Neural progenitor cell (in vitro differentiated cells): ENCODE measurements at regions not wholly inside any gene's neighbourhood (a gene's known extent, or its start where the extent isn't known, plus 50 kb on each side); places are given as distances from the start of the nearest gene placed in this dataset.
A peak's percentile ranks its signal among the peaks of the same experiment; 100 is the strongest.

Experiments
- DNase-seq: peaks from one replicate; pipeline ENCODE4 v3.0.0-alpha.2; 2016; ENCODE audit warnings: low spot score
- H2AFZ ChIP-seq: fragments of 200-600 bp; sonication (generic); replicated peaks from 2 replicates; pipeline ENCODE4 v1.6.1; 2016; ENCODE audit warnings: antibody characterized with exemption
- H3F3A ChIP-seq: fragments of 200-600 bp; sonication (generic); 2 replicates; pipeline ENCODE4 v1.6.1; 2016; ENCODE audit warnings: antibody characterized with exemption, low read depth
- H3K27ac ChIP-seq: fragments of 200-600 bp; sonication (generic); 2 replicates; pipeline ENCODE4 v1.5.1; 2016; ENCODE audit warnings: mild to moderate bottlenecking
- H3K27me3 ChIP-seq: fragments of 200-600 bp; sonication (generic); 2 replicates; pipeline ENCODE4 v1.6.1; 2016; ENCODE audit warnings: mild to moderate bottlenecking, moderate library complexity
- H3K36me3 ChIP-seq: fragments of 200-600 bp; sonication (generic); 2 replicates; pipeline ENCODE4 v1.5.1; 2016
- H3K4me1 ChIP-seq: fragments of 200-600 bp; sonication (generic); 2 replicates; pipeline ENCODE4 v1.6.1; 2016; ENCODE audit warnings: mixed run types
- H3K4me2 ChIP-seq: fragments of 200-600 bp; sonication (generic); 2 replicates; pipeline ENCODE4 v1.6.1; 2016
- H3K4me3 ChIP-seq: fragments of 200-600 bp; sonication (generic); 2 replicates; pipeline ENCODE4 v1.5.1; 2016
- H3K79me2 ChIP-seq: fragments of 200-600 bp; sonication (generic); 2 replicates; pipeline ENCODE4 v1.6.1; 2016; ENCODE audit warnings: low read depth
- H3K9ac ChIP-seq: fragments of 200-600 bp; sonication (generic); 2 replicates; pipeline ENCODE4 v1.6.1; 2016
- H3K9me3 ChIP-seq: fragments of 200-600 bp; sonication (generic); 2 replicates; pipeline ENCODE4 v1.5.1; 2016; ENCODE audit warnings: low read depth
- H4K20me1 ChIP-seq: fragments of 200-600 bp; sonication (generic); 2 replicates; pipeline ENCODE4 v1.6.1; 2016; ENCODE audit warnings: low read depth
- H3K27ac Mint-ChIP-seq: 3 replicates; pipeline ENCODE4 v1.8.0; 2021; ENCODE audit warnings: mixed read lengths
- H3K27me3 Mint-ChIP-seq: 2 replicates; pipeline ENCODE4 v1.8.0; 2022; ENCODE audit warnings: low read depth, mild to moderate bottlenecking, inconsistent platforms, moderate library complexity, mixed read lengths; ENCODE audit not compliant: insufficient read depth
- H3K36me3 Mint-ChIP-seq: 3 replicates; pipeline ENCODE4 v1.8.0; 2021; ENCODE audit warnings: mixed read lengths
- H3K4me1 Mint-ChIP-seq: 3 replicates; pipeline ENCODE4 v1.8.0; 2021; ENCODE audit warnings: mixed read lengths
- H3K4me3 Mint-ChIP-seq: 3 replicates; pipeline ENCODE4 v1.8.0; 2021; ENCODE audit warnings: mild to moderate bottlenecking, moderate library complexity, mixed read lengths
- H3K9me3 Mint-ChIP-seq: 3 replicates; pipeline ENCODE4 v1.8.0; 2020; ENCODE audit warnings: mixed read lengths
- CTCF ChIP-seq: fragments of 200-600 bp; sonication (generic); IDR thresholded peaks from 2 replicates; pipeline ENCODE4 v1.5.1; 2017; ENCODE audit warnings: antibody characterized with exemption, mild to moderate bottlenecking
- EZH2 ChIP-seq: fragments of 200-600 bp; sonication (generic); IDR thresholded peaks from 2 replicates; pipeline ENCODE4 v1.6.1; 2017; ENCODE audit warnings: antibody characterized with exemption, mild to moderate bottlenecking, moderate library complexity
- EZH2phosphoT487 ChIP-seq: fragments of 200-600 bp; sonication (generic); IDR thresholded peaks from 2 replicates; pipeline ENCODE4 v1.6.1; 2017; ENCODE audit warnings: antibody characterized with exemption

DNA sequence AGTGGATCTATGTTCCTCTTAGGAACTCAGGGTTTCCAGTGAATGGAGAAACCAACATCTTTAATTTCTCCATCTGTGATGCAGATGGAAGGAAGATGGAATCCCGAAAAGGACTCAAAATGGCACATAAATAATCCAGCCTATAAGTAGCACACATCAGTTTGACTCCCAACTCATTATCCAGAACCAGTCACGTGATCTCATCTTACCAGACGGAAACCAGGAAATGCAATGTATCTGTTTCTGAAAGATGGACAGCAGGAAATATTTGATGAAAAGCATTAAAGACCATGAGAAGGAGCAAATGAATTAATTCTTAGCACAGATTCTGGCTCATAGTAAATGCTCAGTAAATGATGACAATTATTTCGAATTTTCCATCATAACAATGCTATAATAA lies 443.1 kb upstream of the FMR1 start:
- H3K9me3 ChIP-seq, result no peaks in the 10 kb centered on the region
- no peak overlapping the region for H3K4me3 ChIP-seq
- Mint-ChIP-seq H3K4me3 (no peak overlapping the region), H3K36me3 (no peaks in the 10 kb centered on the region), H3K27ac (no peak overlapping the region), H3K27me3 (peaks cover 3% of the 10 kb centered on the region), H3K9me3 (no peaks in the 10 kb centered on the region), H3K4me1 (no peaks in the 10 kb centered on the region)
- no peak overlapping the region for H3K27ac ChIP-seq
- no peaks in the 10 kb centered on the region for H3K4me1 ChIP-seq
- no peaks in the 10 kb centered on the region for H3K27me3 ChIP-seq
- H3K4me2 ChIP-seq, result no peak overlapping the region
- H3K36me3 ChIP-seq, result no peaks in the 10 kb centered on the region
- no peaks in the 10 kb centered on the region for H3K79me2 ChIP-seq
- H2AFZ ChIP-seq, result no peak overlapping the region
- no peak overlapping the region for H3K9ac ChIP-seq
- TF ChIP-seq CTCF (no peak), EZH2 (no peak), EZH2phosphoT487 (no peak)
- H3F3A ChIP-seq, result no peaks in the 10 kb centered on the region
- DNase-seq, result no peak
- no peaks in the 10 kb centered on the region for H4K20me1 ChIP-seq

- no peak overlapping the region for H3K4me2 ChIP-seq
- Mint-ChIP-seq H3K27ac (no peak overlapping the region), H3K27me3 (no peaks in the 10 kb centered on the region), H3K36me3 (no peaks in the 10 kb centered on the region), H3K9me3 (no peaks in the 10 kb centered on the region), H3K4me1 (no peaks in the 10 kb centered on the region), H3K4me3 (no peak overlapping the region)
- no peak overlapping the region for H3K9ac ChIP-seq
- no peaks in the 10 kb centered on the region for H3K4me1 ChIP-seq
- H3F3A ChIP-seq, result no peaks in the 10 kb centered on the region
- peak; percentile 50 for DNase-seq
- H3K27me3 ChIP-seq, result no peaks in the 10 kb centered on the region
- no peak overlapping the region for H2AFZ ChIP-seq
- no peak overlapping the region for H3K4me3 ChIP-seq
- H3K9me3 ChIP-seq, result no peaks in the 10 kb centered on the region
- H3K79me2 ChIP-seq, result no peaks in the 10 kb centered on the region
- H4K20me1 ChIP-seq, result no peaks in the 10 kb centered on the region
- H3K36me3 ChIP-seq, result no peaks in the 10 kb centered on the region
- no peak overlapping the region for H3K27ac ChIP-seq
- TF ChIP-seq EZH2 (no peak), EZH2phosphoT487 (no peak), CTCF (peak; percentile 55)
These were observed 435.7 kb upstream of the FMR1 start for GRCh38 chrX:147476008-147476407.

- Histone ChIP-seq H3K9ac (no peak overlapping the region), H3K36me3 (no peaks in the 10 kb centered on the region), H3K9me3 (no peaks in the 10 kb centered on the region), H3K27me3 (no peaks in the 10 kb centered on the region), H3F3A (no peaks in the 10 kb centered on the region), H3K4me3 (no peak overlapping the region), H3K79me2 (no peaks in the 10 kb centered on the region), H3K27ac (no peak overlapping the region), H2AFZ (no peak overlapping the region), H4K20me1 (no peaks in the 10 kb centered on the region), H3K4me1 (no peaks in the 10 kb centered on the region), H3K4me2 (no peak overlapping the region)
- no peak for DNase-seq
- H3K27ac Mint-ChIP-seq, result no peak overlapping the region
- H3K4me1 Mint-ChIP-seq, result no peaks in the 10 kb centered on the region
- no peak for TF ChIP-seq EZH2phosphoT487
- TF ChIP-seq EZH2, result no peak
- no peak for TF ChIP-seq CTCF
- no peak overlapping the region for H3K4me3 Mint-ChIP-seq
- no peaks in the 10 kb centered on the region for H3K36me3 Mint-ChIP-seq
- H3K27me3 Mint-ChIP-seq, result no peaks in the 10 kb centered on the region
- no peaks in the 10 kb centered on the region for H3K9me3 Mint-ChIP-seq
These were observed 432.8 kb upstream of the FMR1 start for GRCh38 chrX:147478899-147479298.

DNA sequence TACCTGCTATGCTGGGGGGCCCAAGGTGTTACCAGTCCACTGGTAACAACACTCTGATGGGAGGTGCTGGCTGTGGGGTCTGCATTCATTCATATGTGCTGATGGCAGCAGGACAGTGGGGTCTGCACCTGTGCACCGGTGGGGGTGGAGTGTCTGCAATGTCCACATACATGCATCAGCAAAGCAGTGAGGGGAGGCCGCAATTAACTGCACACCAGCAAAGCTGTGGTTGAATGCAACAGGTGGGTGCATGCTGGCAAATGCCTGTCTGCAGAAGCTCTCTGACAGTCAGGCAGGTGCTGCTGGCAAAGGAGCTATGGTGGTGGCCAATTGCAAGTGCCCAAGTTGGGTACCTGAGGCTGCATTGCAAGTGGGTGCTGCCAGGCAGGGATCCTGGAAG lies 426.5 kb upstream of the FMR1 start:
- H3K9me3 ChIP-seq, result peaks cover 5% of the 10 kb centered on the region
- H3F3A ChIP-seq, result no peaks in the 10 kb centered on the region
- no peaks in the 10 kb centered on the region for H3K27me3 ChIP-seq
- no peak overlapping the region for H2AFZ ChIP-seq
- H3K9ac ChIP-seq, result no peak overlapping the region
- H3K4me1 Mint-ChIP-seq, result no peaks in the 10 kb centered on the region
- no peaks in the 10 kb centered on the region for H3K36me3 Mint-ChIP-seq
- no peaks in the 10 kb centered on the region for H4K20me1 ChIP-seq
- H3K4me2 ChIP-seq, result no peak overlapping the region
- peaks cover 3% of the 10 kb centered on the region for H3K9me3 Mint-ChIP-seq
- no peak overlapping the region for H3K4me3 Mint-ChIP-seq
- H3K36me3 ChIP-seq, result no peaks in the 10 kb centered on the region
- H3K27me3 Mint-ChIP-seq, result no peaks in the 10 kb centered on the region
- no peak overlapping the region for H3K27ac ChIP-seq
- no peak overlapping the region for H3K27ac Mint-ChIP-seq
- no peak for TF ChIP-seq EZH2
- TF ChIP-seq CTCF, result no peak
- TF ChIP-seq EZH2phosphoT487, result no peak
- H3K4me3 ChIP-seq, result no peak overlapping the region
- DNase-seq, result no peak
- no peaks in the 10 kb centered on the region for H3K79me2 ChIP-seq
- no peaks in the 10 kb centered on the region for H3K4me1 ChIP-seq
